ENCODE measurements at regions not wholly inside any gene's neighbourhood (a gene's known extent, or its start where the extent isn't known, plus 50 kb on each side); places are given as distances from the start of the nearest gene placed in this dataset.

- no peaks in the 10 kb centered on the region for H3K4me1 ChIP-seq (ENCODE audit: control insufficient read depth in 1 of 2, insufficient read depth in 2 of 2, low read length in 2 of 2)
- no peaks in the 10 kb centered on the region for H3K27me3 ChIP-seq (ENCODE audit: control insufficient read depth in 2 of 2, insufficient read depth in 2 of 2, low read length in 2 of 2)
- peaks cover 0 to 9% (median 3%) of the 10 kb centered on the region in 7 donors for H3K9me3 Mint-ChIP-seq
- no CpG with 5 or more reads among the region's 1 CpG for WGBS (ENCODE audit: insufficient coverage)
- no peaks in the 10 kb centered on the region for H3K4me1 Mint-ChIP-seq
- TF ChIP-seq CTCF (IDR thresholded peaks at IDR 0.05), result no peak
- H4K20me1 ChIP-seq (ENCODE audit: insufficient read depth, low read length), result no peaks in the 10 kb centered on the region
- H3K36me3 Mint-ChIP-seq, result no peaks in the 10 kb centered on the region
- DNase-seq, result no peak
- no peak overlapping the region for H3K4me2 ChIP-seq (replicated peaks; ENCODE audit: extremely low read depth, low read length, poor library complexity, severe bottlenecking)
- no peak overlapping the region for H3K27ac Mint-ChIP-seq
- H3K9me3 ChIP-seq (replicated peaks in 1 of 2; ENCODE audit: control insufficient read depth in 1 of 2, insufficient read depth in 1 of 2, low read length in 2 of 2), result no peaks in the 10 kb centered on the region
- H3K79me2 ChIP-seq (ENCODE audit: insufficient read depth, low read length), result no peaks in the 10 kb centered on the region
- no peak overlapping the region for H3K4me3 Mint-ChIP-seq
- no peak overlapping the region for H3K9ac ChIP-seq (ENCODE audit: insufficient read depth, low read length, poor library complexity, severe bottlenecking)
- H2AFZ ChIP-seq (ENCODE audit: insufficient read depth, low read depth, low read length, poor library complexity, severe bottlenecking), result no peak overlapping the region
- intact Hi-C loops (cut with micrococcal nuclease), result no loop called here
- no peak overlapping the region for H3K27ac ChIP-seq (ENCODE audit: low read depth in 1 of 2, low read length in 2 of 2)
- H3K27me3 Mint-ChIP-seq (ENCODE audit: low read depth in 3 of 3), result peaks cover 0 to 2% (median 1%) of the 10 kb centered on the region in 3 donors
- no peaks in the 10 kb centered on the region for H3K36me3 ChIP-seq (replicated peaks in 1 of 2; ENCODE audit: control insufficient read depth in 1 of 2, insufficient read depth in 2 of 2, low read length in 2 of 2)
- H3K4me3 ChIP-seq (replicated peaks in 1 of 3; ENCODE audit: low read depth in 2 of 3, low read length in 3 of 3), result no peak overlapping the region
These were observed 337.8 kb downstream of the TENT4A start for GRCh38 chr5:7050986-7051385.

DNA sequence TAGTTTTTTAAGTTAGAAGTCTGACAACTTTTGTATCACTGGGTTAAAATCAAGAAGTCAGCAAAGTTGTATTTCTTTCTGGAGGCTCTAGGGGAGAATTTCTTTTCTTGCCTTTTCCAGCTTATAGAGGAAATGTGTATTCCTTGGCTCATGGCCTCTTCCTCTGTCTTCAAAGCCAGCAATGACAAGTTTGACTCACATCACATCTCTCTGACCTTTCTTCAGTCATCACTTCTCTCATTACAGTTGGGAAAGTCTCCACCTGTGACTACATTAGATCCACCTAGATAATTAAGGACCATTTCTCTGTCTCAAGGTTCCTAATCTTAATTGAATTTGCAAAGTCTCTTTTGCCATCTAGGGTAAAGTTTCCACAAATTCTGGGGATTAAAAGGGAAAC, 339.9 kb downstream of the TENT4A start:
- no peak overlapping the region for H3K4me3 ChIP-seq (replicated peaks in 1 of 3; ENCODE audit: low read depth in 2 of 3, low read length in 3 of 3)
- no peaks in the 10 kb centered on the region for H3K36me3 Mint-ChIP-seq
- no peak overlapping the region for H2AFZ ChIP-seq (ENCODE audit: insufficient read depth, low read depth, low read length, poor library complexity, severe bottlenecking)
- H3K4me1 ChIP-seq (ENCODE audit: control insufficient read depth in 1 of 2, insufficient read depth in 2 of 2, low read length in 2 of 2), result no peaks in the 10 kb centered on the region
- H3K4me1 Mint-ChIP-seq, result no peaks in the 10 kb centered on the region
- H3K79me2 ChIP-seq (ENCODE audit: insufficient read depth, low read length), result no peaks in the 10 kb centered on the region
- no peaks in the 10 kb centered on the region for H3K36me3 ChIP-seq (replicated peaks in 1 of 2; ENCODE audit: control insufficient read depth in 1 of 2, insufficient read depth in 2 of 2, low read length in 2 of 2)
- no peaks in the 10 kb centered on the region for H4K20me1 ChIP-seq (ENCODE audit: insufficient read depth, low read length)
- no peak overlapping the region for H3K4me3 Mint-ChIP-seq
- H3K27ac ChIP-seq (ENCODE audit: low read depth in 1 of 2, low read length in 2 of 2), result no peak overlapping the region
- peaks cover 0 to 9% (median 3%) of the 10 kb centered on the region in 7 donors for H3K9me3 Mint-ChIP-seq
- no peak overlapping the region for H3K9ac ChIP-seq (ENCODE audit: insufficient read depth, low read length, poor library complexity, severe bottlenecking)
- H3K27me3 Mint-ChIP-seq (ENCODE audit: low read depth in 3 of 3), result peaks cover 0 to 2% (median 1%) of the 10 kb centered on the region in 3 donors
- H3K27ac Mint-ChIP-seq, result no peak overlapping the region
- no peaks in the 10 kb centered on the region for H3K9me3 ChIP-seq (replicated peaks in 1 of 2; ENCODE audit: control insufficient read depth in 1 of 2, insufficient read depth in 1 of 2, low read length in 2 of 2)
- no peak overlapping the region for H3K4me2 ChIP-seq (replicated peaks; ENCODE audit: extremely low read depth, low read length, poor library complexity, severe bottlenecking)
- DNase-seq, result no peak
- TF ChIP-seq CTCF (IDR thresholded peaks at IDR 0.05), result no peak
- intact Hi-C loops (cut with micrococcal nuclease), result no loop called here
- no peaks in the 10 kb centered on the region for H3K27me3 ChIP-seq (ENCODE audit: control insufficient read depth in 2 of 2, insufficient read depth in 2 of 2, low read length in 2 of 2)
